ENCODE measurements at regions not wholly inside any gene's neighbourhood (a gene's known extent, or its start where the extent isn't known, plus 50 kb on each side); places are given as distances from the start of the nearest gene placed in this dataset.

DNA sequence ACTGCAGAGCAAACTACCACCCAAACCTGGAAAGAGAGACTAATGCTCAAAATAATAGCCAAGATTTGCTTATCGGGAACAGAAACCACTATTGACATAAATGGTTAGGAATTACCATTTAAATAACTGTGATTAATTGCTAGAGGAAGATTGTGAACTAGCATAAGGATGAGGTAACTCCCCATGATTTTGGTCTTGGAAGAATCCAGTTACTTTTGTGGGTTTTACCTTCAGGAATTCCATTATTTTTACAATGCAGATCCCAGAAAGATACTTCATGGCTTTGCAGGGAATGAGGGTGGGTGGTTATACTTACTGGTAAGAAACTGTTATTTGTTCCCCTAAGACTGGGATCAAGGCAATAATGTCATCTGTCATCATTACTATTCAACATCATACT, 652.9 kb upstream of the FLRT2 start:
- TF ChIP-seq POLR2AphosphoS5 (IDR thresholded peaks at IDR 0.05; ENCODE audit: borderline replicate concordance, low read depth, low read length): no peak
- no peak for TF ChIP-seq EZH2 (IDR thresholded peaks at IDR 0.05)
- TF ChIP-seq FOXP2 (optimal IDR thresholded peaks at IDR 0.05; ENCODE audit: control extremely low read depth, extremely low read length, insufficient read depth): no peak
